ENCODE measurements at regions not wholly inside any gene's neighbourhood (a gene's known extent, or its start where the extent isn't known, plus 50 kb on each side); places are given as distances from the start of the nearest gene placed in this dataset.

DNA sequence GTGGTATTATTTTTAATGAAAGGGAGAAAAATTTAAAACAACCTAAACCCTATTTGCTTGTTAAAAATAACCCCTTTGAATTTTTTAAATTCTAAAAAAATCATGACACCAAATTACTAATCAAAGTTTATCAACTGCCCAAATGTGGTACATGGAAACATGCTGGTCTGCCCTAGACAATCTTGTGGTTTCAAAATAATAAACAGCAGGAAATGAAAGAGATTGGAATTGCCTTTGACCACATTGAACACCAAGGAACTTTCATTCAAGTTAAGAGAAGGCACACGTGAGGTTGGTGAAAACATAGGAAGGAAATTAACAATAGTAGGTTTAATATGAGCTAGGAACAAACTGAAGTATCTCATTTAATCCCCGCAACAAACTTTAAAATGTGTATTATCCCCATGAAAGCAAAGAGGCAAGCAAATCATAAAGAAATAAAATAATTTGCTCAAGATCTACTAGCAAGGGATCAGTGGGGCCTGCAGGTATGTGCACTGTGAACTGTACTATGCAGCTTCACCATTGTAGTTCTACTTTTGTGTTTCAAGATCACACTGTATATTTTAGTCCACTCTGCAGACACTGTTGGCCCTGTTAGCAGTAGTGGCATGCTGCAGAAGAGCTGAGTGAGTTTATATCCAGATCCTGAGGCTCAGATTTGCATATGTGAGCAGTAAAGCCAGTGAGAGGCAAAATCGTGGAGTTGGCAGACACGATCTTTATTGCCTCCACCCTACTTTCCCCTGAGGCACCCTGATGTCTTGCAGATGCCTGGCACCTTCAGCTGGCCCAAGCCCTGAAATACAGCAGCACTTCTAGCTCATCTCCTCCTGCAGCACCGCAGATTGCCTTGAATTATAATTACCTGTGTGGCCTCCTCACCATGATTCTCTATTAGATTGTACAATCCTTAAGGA, 157.8 kb upstream of the TENT5A start:
- Histone ChIP-seq H4K5ac (ENCODE audit: insufficient read length, low read depth, low read length) (no peak overlapping the region), H4K20me1 (ENCODE audit: control insufficient read depth, insufficient read depth, insufficient read length) (no peaks in the 10 kb centered on the region), H2BK12ac (ENCODE audit: insufficient read length, low read depth, low read length) (no peak overlapping the region), H3T11ph (ENCODE audit: low read length) (no peak overlapping the region), H2AK5ac (ENCODE audit: insufficient read length, low read length) (no peak overlapping the region), H3K9me3 (ENCODE audit: control insufficient read depth, low read depth, low read length) (no peaks in the 10 kb centered on the region), H3K56ac (ENCODE audit: insufficient read length, low read depth, low read length) (no peak overlapping the region), H3K79me2 (ENCODE audit: insufficient read depth, low read length) (no peaks in the 10 kb centered on the region), H4K8ac (replicated peaks; ENCODE audit: insufficient read length, low read depth, low read length) (no peak overlapping the region), H2BK20ac (ENCODE audit: low read depth, low read length, poor library complexity, severe bottlenecking) (no peak overlapping the region), H2BK120ac (ENCODE audit: low read depth, low read length, poor library complexity, severe bottlenecking) (no peak overlapping the region), H3K4ac (ENCODE audit: low read depth, low read length) (no peak overlapping the region), H3K18ac (ENCODE audit: insufficient read length, low read depth, low read length) (no peak overlapping the region), H3K27ac (ENCODE audit: insufficient read length, low read depth, low read length) (no peak overlapping the region), H3K23me2 (ENCODE audit: insufficient read length, low read depth, low read length, poor library complexity, severe bottlenecking) (no peaks in the 10 kb centered on the region), H3K4me1 (ENCODE audit: insufficient read depth, low read length) (peaks cover 6% of the 10 kb centered on the region; the same call in 1 of the 2 replicates), H3K79me1 (ENCODE audit: insufficient read depth, low read depth, low read length, poor library complexity, severe bottlenecking) (no peaks in the 10 kb centered on the region), H2BK5ac (ENCODE audit: insufficient read length, low read length) (no peak overlapping the region), H3K27me3 (ENCODE audit: insufficient read depth, low read length) (no peaks in the 10 kb centered on the region), H3K4me2 (ENCODE audit: insufficient read depth, insufficient read length, low read length) (no peak overlapping the region), H2BK15ac (ENCODE audit: low read depth, low read length) (no peak overlapping the region), H4K91ac (ENCODE audit: insufficient read length, low read depth, low read length) (no peak overlapping the region), H3K23ac (ENCODE audit: insufficient read length, low read depth, low read length) (no peak overlapping the region), H2AFZ (ENCODE audit: low read length) (no peak overlapping the region), H3K14ac (ENCODE audit: insufficient read depth, low read length) (no peak overlapping the region), H3K9ac (ENCODE audit: extremely low read depth, insufficient read length, low read length) (no peak overlapping the region)
- WGBS (ENCODE audit: extremely low coverage, insufficient read length, low lambda C conversion rate), result no CpG with 5 or more reads among the region's 5 CpGs
- Mint-ChIP-seq H3K4me1 (peaks cover 16 to 21% of the 10 kb centered on the region in 2 experiments), H3K27ac (no peak overlapping the region; a peak in 1 of 7 replicates), H3K9me3 (no peaks in the 10 kb centered on the region), H3K27me3 (ENCODE audit: low read depth) (no peaks in the 10 kb centered on the region), H3K4me3 (no peak overlapping the region), H3K36me3 (ENCODE audit: insufficient read depth in 1 of 3, low read depth in 3 of 3) (no peaks in the 10 kb centered on the region)
- DNase-seq, result no peak
- TF ChIP-seq, protein P1, sequence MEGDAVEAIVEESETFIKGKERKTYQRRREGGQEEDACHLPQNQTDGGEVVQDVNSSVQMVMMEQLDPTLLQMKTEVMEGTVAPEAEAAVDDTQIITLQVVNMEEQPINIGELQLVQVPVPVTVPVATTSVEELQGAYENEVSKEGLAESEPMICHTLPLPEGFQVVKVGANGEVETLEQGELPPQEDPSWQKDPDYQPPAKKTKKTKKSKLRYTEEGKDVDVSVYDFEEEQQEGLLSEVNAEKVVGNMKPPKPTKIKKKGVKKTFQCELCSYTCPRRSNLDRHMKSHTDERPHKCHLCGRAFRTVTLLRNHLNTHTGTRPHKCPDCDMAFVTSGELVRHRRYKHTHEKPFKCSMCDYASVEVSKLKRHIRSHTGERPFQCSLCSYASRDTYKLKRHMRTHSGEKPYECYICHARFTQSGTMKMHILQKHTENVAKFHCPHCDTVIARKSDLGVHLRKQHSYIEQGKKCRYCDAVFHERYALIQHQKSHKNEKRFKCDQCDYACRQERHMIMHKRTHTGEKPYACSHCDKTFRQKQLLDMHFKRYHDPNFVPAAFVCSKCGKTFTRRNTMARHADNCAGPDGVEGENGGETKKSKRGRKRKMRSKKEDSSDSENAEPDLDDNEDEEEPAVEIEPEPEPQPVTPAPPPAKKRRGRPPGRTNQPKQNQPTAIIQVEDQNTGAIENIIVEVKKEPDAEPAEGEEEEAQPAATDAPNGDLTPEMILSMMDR (conservative IDR thresholded peaks at IDR 0.05), result no peak

Data from H9 (cell line).